ENCODE measurements at regions not wholly inside any gene's neighbourhood (a gene's known extent, or its start where the extent isn't known, plus 50 kb on each side); places are given as distances from the start of the nearest gene placed in this dataset.

- no peaks in the 10 kb centered on the region for H3K9me3 ChIP-seq (ENCODE audit: low read depth, low read length, poor library complexity, severe bottlenecking)
- BruUV-seq (replicated peaks), result no TSS peak
- POLR2A ChIA-PET (ENCODE audit: low non-redundant PET), result no interaction called here
- no peak for DNase-seq (ENCODE audit: low spot score)
- no peak overlapping the region for H3K27ac ChIP-seq (ENCODE audit: low read depth, low read length, poor library complexity, severe bottlenecking)
- CTCF ChIA-PET, result no interaction called here
- intact Hi-C loops (cut with micrococcal nuclease; ENCODE audit: unreplicated experiment), result no loop called here
- H3K4me3 ChIP-seq (ENCODE audit: low read depth, low read length, poor library complexity, severe bottlenecking), result no peak overlapping the region
- TF ChIP-seq EZH2 (IDR thresholded peaks at IDR 0.05; ENCODE audit: borderline replicate concordance, low read depth, low read length, poor library complexity, severe bottlenecking) (no peak), CTCF (conservative IDR thresholded peaks at IDR 0.05; ENCODE audit: low read depth, low read length) (no peak)
- H3K4me1 ChIP-seq (ENCODE audit: insufficient read depth, low read length, poor library complexity, severe bottlenecking), result no peaks in the 10 kb centered on the region
- no peaks in the 10 kb centered on the region for H3K36me3 ChIP-seq (ENCODE audit: insufficient read depth, low read length, poor library complexity, severe bottlenecking)
- H3K27me3 ChIP-seq (replicated peaks; ENCODE audit: insufficient read depth, low read depth, low read length, poor library complexity), result no peaks in the 10 kb centered on the region
Measured at GRCh38 chr4:66506985-66507384, 836.7 kb upstream of the EPHA5 start.

- intact Hi-C loops (cut with micrococcal nuclease; ENCODE audit: unreplicated experiment), result no loop called here
Measured at GRCh38 chr4:66501997-66502396, 831.7 kb upstream of the EPHA5 start.

GRCh38 chr4:66490729-66491128, 820.4 kb upstream of the EPHA5 start:
- POLR2A ChIA-PET (ENCODE audit: low non-redundant PET), result no interaction called here
- BruUV-seq (replicated peaks), result no TSS peak

More at GRCh38 chr4:66501997-66502396, 831.7 kb upstream of the EPHA5 start:
- H3K4me1 ChIP-seq (ENCODE audit: insufficient read depth, low read length, poor library complexity, severe bottlenecking), result no peaks in the 10 kb centered on the region
- no peak overlapping the region for H3K4me3 ChIP-seq (ENCODE audit: low read depth, low read length, poor library complexity, severe bottlenecking)
- no peaks in the 10 kb centered on the region for H3K36me3 ChIP-seq (ENCODE audit: insufficient read depth, low read length, poor library complexity, severe bottlenecking)
- CTCF ChIA-PET, result no interaction called here
- no peak for DNase-seq (ENCODE audit: low spot score)
- no peak overlapping the region for H3K27ac ChIP-seq (ENCODE audit: low read depth, low read length, poor library complexity, severe bottlenecking)
- POLR2A ChIA-PET (ENCODE audit: low non-redundant PET), result no interaction called here
- BruUV-seq (replicated peaks), result no TSS peak
- H3K9me3 ChIP-seq (ENCODE audit: low read depth, low read length, poor library complexity, severe bottlenecking), result no peaks in the 10 kb centered on the region
- no peaks in the 10 kb centered on the region for H3K27me3 ChIP-seq (replicated peaks; ENCODE audit: insufficient read depth, low read depth, low read length, poor library complexity)
- no peak for TF ChIP-seq EZH2 (IDR thresholded peaks at IDR 0.05; ENCODE audit: borderline replicate concordance, low read depth, low read length, poor library complexity, severe bottlenecking)
- no peak for TF ChIP-seq CTCF (conservative IDR thresholded peaks at IDR 0.05; ENCODE audit: low read depth, low read length)

More at GRCh38 chr4:66490729-66491128, 820.4 kb upstream of the EPHA5 start:
- Histone ChIP-seq H3K27ac (ENCODE audit: low read depth, low read length, poor library complexity, severe bottlenecking) (no peak overlapping the region), H3K36me3 (ENCODE audit: insufficient read depth, low read length, poor library complexity, severe bottlenecking) (no peaks in the 10 kb centered on the region), H3K27me3 (replicated peaks; ENCODE audit: insufficient read depth, low read depth, low read length, poor library complexity) (no peaks in the 10 kb centered on the region), H3K4me3 (ENCODE audit: low read depth, low read length, poor library complexity, severe bottlenecking) (no peak overlapping the region), H3K4me1 (ENCODE audit: insufficient read depth, low read length, poor library complexity, severe bottlenecking) (no peaks in the 10 kb centered on the region), H3K9me3 (ENCODE audit: low read depth, low read length, poor library complexity, severe bottlenecking) (no peaks in the 10 kb centered on the region)
- intact Hi-C loops (cut with micrococcal nuclease; ENCODE audit: unreplicated experiment), result no loop called here
- CTCF ChIA-PET, result no interaction called here
- DNase-seq (ENCODE audit: low spot score), result no peak
- no peak for TF ChIP-seq CTCF (conservative IDR thresholded peaks at IDR 0.05; ENCODE audit: low read depth, low read length)
- no peak for TF ChIP-seq EZH2 (IDR thresholded peaks at IDR 0.05; ENCODE audit: borderline replicate concordance, low read depth, low read length, poor library complexity, severe bottlenecking)
